VCaP (cell line): ENCODE measurements at regions not wholly inside any gene's neighbourhood (a gene's known extent, or its start where the extent isn't known, plus 50 kb on each side); places are given as distances from the start of the nearest gene placed in this dataset.
"Not testable (repeated sequence)": the region's sequence is repeated elsewhere in the genome, so short reads cannot be mapped to it uniquely, and the experiment has no call there.

Experiments
- H3K27ac ChIP-seq: fragments of 450-650 bp; 2 replicates; pipeline ENCODE4 v1.5.1; 2017
- CTCF ChIP-seq: fragments of 450-650 bp; conservative IDR thresholded peaks from 2 replicates; pipeline ENCODE4 v1.5.1; 2017; ENCODE audit warnings: mild to moderate bottlenecking, moderate library complexity

GRCh38 chr9:88835772-88836171 lies 155.5 kb upstream of the S1PR3 start:
- TF ChIP-seq CTCF = no peak
- no peak overlapping the region for H3K27ac ChIP-seq

GRCh38 chr9:88837731-88838130 lies 153.5 kb upstream of the S1PR3 start:
- TF ChIP-seq CTCF = no peak
- H3K27ac ChIP-seq = no peak overlapping the region

GRCh38 chr9:88849878-88850277 lies 141.4 kb upstream of the S1PR3 start:
- H3K27ac ChIP-seq = not testable (repeated sequence)

- H3K27ac ChIP-seq = no peak overlapping the region
- no peak for TF ChIP-seq CTCF
Observed at GRCh38 chr9:88852794-88853193, 138.5 kb upstream of the S1PR3 start.

- TF ChIP-seq CTCF = no peak
Observed at GRCh38 chr9:88870627-88871026, 120.6 kb upstream of the S1PR3 start.

GRCh38 chr9:88871669-88872068 lies 119.6 kb upstream of the S1PR3 start:
- H3K27ac ChIP-seq = no peak overlapping the region
- no peak for TF ChIP-seq CTCF

More at GRCh38 chr9:88870627-88871026, 120.6 kb upstream of the S1PR3 start:
- no peak overlapping the region for H3K27ac ChIP-seq

- H3K27ac ChIP-seq = no peak overlapping the region
- no peak for TF ChIP-seq CTCF
Observed at GRCh38 chr9:88872192-88872946, 118.9 kb upstream of the S1PR3 start.

GRCh38 chr9:88873635-88874034 lies 117.6 kb upstream of the S1PR3 start:
- H3K27ac ChIP-seq = no peak overlapping the region
- no peak for TF ChIP-seq CTCF
